ENCODE measurements at regions not wholly inside any gene's neighbourhood (a gene's known extent, or its start where the extent isn't known, plus 50 kb on each side); places are given as distances from the start of the nearest gene placed in this dataset.

DNA sequence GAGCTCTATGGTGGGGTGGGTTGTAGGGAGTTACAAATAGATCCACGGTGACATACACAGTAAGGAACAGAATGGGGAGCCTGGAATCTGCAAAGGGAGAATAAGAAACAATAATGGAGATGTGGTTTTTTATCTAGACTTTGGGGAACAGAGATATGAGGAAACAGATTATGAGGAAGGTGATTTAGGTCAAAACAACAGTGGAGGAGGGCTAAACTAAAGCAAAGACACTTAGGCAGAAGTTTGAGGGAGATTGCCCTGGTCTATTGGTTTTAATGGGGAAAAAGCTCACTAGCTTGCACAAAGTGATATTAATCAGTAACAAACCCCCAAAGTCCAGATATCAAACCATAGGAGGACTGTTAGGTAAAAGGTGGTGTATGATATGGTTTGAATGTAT is 144.5 kb upstream of the DYRK2 start:
- no peak for DNase-seq

DNA sequence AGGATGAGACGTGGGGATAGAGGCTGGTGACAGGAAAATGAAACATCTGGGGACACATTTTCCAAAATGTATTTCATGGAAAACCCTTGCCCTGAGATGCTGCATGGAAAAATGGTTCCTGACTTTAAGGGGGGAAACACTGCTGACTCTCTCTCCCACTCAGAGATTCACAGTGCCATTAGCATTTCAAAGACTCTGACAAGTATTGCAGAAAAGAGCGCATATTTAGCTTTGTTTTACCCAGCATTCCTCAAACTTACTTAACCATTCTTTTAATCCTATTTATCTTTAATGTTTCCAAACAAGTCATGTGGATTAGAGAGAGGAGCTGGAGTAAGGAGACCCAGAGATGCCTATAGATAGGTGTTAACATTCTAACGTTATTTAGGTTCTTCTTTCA is 141.8 kb upstream of the DYRK2 start:
- DNase-seq, result no peak

DNA sequence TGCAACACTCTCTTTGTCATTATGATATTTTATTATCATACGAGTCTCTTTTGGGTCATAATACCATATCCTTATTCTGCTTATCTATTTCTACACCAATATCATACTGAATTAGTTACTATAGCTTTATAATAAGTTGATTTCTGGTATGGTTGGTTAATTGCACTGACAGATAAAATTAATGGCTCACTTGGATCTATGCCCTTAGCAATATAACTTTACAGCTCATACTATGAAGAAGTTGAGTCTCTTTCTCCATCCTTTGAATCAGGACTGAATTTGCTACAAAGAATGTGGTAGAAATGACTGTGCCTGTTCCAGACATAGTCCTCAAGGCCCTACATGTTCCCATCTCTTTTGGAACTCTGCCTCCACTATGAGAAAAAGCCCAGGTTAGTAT is 139.7 kb upstream of the DYRK2 start:
- no peak for DNase-seq

DNA sequence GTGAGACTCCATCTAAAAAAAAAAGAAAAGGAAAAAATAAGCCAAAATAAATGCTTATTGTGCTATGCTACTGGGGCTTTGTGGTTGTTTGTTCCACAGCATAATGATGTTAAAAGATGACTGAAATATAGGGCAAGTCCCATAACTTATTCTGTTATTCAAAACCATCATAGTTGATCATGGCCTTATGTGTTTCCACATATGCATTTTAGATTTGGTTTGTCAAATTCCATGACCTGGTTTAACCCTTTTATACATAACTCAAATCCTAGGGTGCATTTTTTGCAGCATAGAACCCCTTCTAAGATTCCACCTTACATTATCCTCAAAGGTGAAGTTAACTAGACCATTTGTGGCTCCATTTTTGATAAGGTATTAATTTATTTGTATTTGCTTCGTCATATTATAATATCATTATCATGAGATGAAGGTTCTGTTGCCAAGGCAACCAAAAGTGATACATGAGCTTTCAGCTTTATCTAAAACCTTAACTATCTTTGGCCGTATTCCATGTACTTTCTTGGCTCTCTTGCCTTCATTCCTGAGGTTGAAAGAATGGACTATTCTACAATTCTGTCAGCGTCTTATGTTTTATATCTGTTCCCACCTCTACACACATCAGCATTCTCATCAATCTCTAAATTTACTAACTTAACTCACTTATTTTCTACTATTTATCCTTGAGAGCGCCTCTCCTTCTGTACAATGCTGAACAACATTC is 138.7 kb upstream of the DYRK2 start:
- DNase-seq, result peak; percentile 93

DNA sequence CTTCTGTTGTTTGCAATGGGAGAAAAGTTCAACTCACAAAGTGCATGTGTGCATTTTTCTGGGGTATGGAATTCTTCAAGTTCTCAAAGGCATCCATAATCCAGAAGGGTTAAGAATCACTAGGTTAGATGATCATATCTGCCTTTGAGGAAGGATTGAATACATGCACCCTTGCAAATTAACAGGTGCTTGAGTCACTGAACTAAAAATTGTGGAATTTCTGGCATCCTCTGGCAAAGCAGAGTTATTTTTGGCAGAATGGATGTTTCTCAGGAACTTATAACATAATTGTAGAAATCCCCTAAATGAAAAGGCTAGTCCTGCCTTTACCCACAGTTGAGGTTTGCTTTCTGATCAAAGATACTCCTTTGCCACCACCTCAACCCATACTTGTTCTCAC is 136.5 kb upstream of the DYRK2 start:
- DNase-seq, result peak; percentile 67

DNA sequence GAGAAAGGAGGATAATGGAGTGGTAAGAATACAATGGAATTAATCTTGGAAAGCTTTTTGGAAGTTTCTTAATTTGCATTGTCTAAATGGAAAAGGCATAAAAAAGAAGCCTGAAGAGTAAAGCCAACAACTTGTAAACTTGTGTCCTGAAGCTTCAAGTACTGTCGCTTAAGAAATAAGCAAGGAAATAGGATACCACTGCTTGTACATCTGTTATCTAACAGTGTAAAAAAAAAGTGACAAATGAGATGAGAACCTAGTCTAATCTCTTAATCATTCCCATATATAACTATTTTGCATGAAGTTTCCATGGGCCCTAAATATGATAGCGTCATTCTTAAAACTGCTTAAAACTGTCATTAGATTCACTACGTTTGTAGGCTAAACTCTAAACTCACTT is 134.0 kb upstream of the DYRK2 start:
- no peak for DNase-seq

DNA sequence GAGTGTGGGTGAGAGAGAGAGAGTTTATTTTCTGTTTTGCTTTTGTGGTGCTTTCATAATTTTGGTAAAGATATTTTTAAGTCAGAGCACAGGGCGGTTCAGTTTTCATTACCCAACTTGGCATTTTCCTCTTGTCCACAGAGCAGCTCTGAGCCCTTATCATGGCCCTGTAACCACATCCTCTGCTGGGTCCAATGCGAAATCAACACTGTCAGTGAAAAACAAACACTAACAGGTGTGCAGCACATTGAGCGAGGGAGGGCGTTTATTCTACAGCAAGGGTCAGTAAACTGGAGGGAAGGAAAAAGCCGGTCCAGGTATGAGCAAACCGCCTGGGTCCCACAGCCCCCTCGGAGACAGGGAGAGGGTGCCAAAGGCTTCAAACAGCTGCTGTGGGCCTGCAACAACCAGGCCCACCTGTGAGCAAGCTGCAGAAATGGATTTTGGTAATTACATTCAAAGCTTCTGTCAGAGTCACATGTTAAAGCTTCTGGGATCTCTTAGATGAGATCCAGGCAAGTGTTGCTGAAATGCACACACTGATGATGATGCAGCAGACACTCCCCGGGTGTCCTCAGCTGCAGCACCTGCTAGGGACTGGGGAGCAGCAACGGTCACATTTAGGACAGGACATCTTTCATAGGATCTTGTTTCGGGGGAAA is 132.7 kb upstream of the DYRK2 start:
- DNase-seq, result no peak

DNA sequence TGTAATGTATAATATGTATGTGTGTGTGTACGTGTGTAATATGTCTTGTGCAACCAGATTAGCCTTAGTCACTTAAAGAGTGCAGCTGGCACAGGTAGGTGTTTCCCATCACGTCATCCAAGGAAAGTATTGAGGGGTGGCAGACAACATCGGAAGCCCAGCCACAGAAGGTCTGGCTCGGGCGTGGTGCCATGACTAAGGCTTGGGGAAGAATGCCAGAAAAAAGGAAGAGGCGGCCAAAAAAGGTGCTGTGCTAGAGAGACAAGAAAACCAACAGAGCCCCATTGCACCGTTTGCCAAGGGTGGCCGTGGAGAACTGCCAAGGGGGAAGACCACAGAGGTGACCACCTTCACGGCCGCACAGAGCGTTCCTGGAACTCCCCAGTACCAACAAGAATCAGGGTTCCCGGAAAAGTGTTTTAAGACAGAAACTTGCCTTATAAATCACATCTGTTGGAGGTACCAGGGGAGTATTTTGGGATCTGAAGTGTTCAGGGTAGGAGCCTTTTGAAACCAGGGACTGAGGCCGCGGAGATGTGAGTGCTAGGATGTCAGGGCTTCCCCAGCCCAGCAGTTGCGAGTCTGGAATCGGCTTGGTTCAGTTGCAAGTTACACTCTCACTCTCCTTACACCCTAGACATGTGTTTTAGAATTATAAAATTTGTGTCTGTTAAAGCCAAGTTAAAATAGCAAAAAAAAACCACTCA is 131.2 kb upstream of the DYRK2 start:
- DNase-seq, result peak; percentile 86

DNA sequence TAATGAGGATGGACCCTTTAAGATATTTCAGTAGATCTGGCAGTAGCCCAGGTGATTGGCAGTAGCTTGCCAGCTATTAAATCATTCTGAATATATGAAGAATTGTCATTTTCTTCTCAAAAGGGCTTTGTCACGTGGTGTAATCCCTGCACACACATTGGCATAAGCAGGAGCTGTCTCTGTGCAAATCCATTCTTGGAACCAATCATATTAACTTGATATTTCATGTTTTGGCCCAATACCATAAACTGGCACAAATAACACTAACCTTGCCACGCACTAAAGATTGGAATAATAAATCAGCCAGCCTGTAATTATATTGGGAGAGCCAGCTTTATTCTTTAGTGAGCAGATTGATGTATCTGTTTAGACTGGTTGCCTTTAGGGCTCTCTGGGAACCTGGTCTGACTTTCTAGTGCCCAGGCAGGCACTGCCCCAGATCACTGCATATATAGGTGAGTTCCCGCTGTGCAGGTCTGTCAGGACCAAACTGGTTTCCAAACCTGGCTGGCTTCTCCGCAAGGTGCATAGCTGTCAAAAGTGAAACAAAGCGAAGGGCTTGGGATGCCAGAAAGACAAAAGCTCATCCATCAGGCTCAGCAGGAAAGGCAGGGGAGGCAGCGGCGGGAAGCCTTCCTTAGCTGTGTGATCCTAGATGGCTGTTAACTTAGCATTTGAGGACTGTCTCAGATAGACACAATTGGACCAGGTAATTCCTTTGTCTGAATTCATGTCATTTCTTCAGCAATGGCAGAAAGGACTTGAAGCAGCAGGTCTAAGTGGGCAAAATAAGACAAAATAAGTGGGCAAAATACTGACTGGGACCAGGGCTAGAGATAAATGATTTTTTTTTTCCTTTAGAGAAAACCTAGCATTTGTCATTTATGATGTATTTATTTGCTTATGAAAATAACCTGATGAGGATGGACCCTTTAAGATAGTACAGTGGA is 128.8 kb upstream of the DYRK2 start:
- DNase-seq, result no peak

DNA sequence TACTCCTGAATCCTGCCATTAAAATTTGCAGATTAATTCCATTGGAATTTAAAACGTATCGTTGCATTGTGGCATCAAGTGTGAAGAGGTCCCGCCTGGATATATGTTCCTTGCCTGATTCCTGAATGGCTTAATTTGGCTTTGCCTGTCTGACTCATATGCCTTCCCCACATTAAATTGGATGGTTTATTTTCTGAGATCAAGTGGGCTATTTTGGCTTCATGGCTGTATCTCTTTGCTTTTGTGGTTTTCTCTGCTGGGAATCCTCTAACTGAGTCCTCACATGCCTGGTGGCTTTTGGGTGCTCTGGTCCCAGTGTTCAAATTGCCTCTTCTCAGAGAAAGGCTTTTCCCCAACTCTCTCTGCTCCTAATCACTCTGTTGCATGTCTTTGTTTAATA is 127.9 kb upstream of the DYRK2 start:
- DNase-seq, result no peak

DNA sequence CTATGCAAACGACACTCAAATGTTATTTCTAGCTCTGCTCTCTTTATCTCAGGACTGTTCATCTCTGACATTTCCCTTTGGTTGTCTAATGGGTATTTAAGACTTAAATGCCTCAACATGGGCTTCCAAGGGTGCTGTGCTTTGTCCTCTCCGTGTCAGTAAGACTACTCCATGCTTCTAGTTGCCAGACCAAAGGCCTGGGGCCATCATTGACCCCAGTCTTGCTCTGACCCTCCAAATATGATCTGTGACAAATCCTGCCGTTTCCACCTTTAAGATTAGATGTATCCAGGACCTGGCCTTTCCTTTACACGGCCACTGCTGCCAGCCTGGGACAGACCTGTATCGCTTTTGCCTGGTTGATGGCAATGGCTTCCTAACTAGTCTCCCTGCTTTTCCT is 126.3 kb upstream of the DYRK2 start:
- DNase-seq, result no peak

DNA sequence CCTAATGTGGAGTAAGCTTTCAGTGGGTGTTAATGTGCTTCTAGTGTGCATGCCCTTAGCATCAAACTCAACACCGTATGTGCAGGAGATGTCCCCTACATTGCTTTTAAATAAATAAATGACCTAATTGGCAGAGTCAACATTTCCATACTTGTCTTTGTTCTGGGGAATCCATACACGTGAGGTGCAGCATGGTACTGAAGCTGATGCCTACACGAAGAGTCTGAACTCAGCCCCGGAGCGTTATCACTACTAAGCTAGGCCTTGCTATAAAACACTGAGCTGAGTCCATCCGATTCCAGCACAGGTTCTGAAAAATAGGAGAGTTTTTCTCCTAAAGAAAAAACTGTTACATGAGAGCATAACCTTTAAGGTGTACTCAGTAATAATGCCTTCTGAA is 125.0 kb upstream of the DYRK2 start:
- DNase-seq, result no peak

DNA sequence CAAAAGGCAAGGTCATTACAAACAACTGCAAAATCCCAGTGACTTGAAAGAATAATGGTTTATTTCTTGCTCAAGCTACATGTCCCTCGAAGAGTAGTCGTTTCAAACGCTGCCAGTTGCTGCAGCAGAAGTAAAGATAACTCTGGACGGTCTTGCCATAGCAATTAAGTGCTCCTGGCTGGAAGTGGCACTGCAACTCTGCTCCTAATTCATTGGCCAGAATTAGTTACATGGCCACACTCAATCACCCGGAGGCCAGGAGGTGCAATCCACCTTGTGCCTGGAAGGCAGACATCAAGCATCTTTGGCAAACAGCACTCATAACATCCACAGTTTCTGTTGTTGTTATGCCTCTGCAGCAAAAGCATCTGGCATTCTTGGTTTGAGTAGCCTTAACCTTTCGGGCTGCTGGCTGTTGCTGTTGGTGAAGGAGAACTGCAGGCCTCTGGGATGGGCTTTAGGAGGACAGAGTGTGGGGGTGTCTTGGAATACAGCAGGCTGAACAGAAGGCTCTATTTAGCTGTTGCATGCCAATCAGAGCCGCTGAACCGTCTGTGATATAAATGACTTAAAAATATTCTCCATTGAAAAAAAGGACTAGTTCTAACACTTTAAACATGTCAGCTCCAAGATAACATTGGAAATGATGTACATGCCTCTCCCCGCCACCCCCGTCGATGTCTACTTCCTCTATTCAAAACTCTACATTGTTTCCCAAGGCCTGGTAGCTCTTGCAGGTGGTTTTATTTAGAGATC is 123.5 kb upstream of the DYRK2 start:
- no peak for DNase-seq

DNA sequence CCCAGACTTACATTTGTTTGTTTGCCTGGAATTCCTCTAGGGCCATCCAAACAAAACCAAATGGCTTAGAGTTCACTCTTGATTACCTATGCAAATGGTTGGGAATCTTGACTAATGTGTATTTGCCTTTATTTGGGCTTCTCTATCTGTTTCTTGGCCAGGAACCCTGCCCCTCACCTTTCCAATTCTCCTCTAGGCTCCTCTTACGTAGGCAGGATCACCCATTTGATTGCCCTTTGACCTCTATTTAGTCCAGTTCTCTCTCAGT is 123.0 kb upstream of the DYRK2 start:
- no peak for DNase-seq

DNA sequence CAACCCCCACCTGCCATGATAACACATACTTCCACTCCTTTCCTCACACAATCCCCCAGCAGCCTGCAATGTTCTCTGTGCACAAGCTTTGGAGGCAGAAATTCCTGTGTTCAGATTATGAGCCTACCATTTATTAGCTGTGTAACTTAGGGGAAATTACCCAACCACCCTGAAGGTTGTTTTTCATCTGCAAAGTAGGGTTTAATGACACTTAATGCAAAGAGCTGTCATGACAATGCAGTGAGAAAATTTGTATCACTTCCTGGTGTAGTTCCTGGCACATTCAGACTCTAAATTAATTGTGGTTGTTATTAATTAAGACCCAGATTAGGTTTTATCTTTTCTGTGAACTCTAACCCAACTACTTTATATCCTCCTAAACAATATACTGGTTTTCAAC is 122.4 kb upstream of the DYRK2 start:
- no peak for DNase-seq

DNA sequence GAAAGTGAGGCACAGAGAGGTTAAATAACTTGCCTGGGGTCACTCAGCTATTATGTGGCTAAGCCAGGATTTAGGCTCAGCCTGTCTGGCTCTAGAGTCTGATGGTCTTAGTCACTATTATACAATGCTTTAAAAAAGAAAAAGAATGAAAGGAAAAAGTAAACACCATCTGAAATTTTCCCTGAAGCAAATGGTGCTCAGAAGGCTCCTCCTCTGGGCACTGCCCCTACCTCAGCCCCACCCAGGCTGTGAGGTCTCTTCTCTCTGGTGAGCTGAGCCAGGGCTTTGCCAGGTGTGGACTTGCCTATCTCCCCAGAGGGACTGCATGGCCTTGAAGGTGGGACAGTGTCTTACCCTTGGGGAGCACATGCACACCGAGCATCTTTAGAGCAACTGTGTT is 117.5 kb upstream of the DYRK2 start:
- DNase-seq, result no peak

DNA sequence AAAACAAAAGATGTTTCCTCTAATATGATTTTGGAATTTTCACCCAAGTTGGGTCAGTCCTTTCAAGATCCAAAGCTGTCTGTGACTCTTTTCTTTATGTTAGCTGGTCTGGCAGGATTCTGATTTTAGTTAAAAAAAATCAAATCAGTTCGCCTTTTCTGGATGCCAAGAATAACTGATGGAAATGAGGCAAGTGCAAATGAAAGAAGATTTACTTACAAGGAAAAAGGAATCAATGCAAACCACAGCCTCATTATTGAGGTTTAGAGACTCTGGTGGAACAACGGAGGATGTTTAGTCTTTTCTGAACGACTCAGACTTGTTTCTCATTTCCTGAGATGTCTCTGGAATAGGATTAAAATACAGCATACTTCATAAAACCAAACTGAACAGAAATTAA is 117.0 kb upstream of the DYRK2 start:
- no peak for DNase-seq

DNA sequence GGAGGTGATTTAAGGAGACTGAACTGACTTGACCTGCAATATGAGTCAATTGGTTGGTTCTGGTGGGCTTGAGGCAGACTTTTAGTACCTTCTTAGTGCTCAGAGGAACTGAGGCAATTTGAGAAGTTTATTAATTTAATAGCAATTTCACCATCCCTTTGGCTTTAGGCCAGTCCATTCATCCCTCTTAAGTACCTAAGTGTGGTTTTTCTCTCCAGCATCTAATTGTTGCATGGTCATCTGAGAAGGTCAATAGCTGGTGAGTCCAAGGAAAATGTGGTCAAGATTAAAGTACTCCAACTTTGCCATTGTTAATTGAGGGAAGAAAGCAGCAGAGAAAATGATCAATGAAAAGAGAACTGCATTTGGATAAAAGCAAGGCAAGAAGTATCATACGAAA is 115.4 kb upstream of the DYRK2 start:
- no peak for DNase-seq

DNA sequence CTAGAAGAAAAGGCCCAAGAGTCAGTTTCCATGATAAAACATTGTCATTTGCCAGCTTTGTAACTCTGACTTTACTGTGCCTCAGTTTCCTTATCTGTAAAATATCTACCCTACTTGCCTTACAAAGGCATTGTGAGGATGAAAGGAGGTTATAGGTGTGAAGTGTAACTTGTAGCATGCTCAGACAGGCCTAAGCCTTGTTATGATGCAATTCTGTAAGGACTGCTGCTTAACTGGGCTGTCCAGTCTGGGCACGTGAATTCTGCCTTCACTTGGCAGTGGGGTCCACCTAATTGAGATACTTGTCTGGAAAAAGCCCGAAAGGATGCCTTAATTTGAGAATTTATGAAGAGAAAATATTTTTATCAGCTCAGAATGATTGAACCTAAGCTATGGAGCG is 114.5 kb upstream of the DYRK2 start:
- no peak for DNase-seq

DNA sequence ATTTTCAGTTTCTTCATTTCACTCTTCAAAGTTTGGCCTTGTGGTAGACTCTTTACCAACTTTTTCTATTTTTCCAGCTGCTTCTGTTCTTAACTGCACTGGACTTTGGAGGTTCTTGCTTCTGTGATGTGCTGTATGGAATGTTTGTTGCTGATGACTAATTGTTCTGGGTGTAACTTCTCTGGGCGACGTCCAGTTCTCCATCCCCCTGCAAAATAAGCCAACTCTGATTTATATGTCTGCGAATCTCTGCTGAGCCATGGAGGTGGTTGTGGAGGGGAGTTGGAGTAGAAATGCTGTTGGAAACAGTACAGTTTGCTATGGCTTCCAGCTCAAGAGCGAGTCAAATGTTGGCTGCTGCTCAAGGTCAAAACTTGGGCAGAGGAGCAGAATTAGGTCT is 113.9 kb upstream of the DYRK2 start:
- DNase-seq, result peak; percentile 86

DNA sequence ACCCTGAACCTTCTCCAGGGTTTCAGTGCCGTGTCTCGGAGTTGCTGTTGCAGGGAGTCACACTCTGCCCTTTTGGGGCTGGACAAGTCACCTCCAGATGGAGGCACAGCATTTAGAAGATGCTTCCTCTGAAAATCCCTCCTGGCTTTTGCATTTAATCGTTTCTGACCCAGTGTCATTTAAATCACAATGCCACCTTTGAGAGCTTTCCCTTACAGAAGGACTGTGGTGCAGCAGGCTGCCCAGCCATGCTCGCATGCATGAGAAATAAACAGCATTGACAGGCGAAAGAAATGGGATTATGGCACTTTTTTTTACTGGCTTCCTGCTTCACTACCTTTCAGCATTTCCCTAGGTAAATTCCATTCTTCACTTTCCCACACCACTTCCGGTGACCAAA is 113.4 kb upstream of the DYRK2 start:
- no peak for DNase-seq

DNA sequence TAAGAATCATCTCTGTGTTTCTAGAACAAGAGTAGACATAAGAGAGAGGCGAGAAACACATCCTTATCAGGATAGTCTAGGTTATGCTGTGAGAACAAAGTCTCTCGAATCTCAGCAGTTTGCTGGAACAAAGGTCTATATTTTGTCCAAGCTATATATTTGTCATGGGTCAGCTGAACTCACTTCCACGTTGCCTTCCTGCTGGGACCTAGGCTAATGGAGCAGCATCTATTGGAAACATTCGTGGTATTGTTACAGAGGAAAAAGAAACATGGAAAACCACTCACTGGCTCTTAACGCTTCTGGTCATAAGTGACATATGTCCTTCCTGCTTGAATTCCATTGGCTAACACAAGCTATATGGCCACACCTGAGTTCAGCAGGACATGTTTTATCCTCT is 112.6 kb upstream of the DYRK2 start:
- no peak for DNase-seq

DNA sequence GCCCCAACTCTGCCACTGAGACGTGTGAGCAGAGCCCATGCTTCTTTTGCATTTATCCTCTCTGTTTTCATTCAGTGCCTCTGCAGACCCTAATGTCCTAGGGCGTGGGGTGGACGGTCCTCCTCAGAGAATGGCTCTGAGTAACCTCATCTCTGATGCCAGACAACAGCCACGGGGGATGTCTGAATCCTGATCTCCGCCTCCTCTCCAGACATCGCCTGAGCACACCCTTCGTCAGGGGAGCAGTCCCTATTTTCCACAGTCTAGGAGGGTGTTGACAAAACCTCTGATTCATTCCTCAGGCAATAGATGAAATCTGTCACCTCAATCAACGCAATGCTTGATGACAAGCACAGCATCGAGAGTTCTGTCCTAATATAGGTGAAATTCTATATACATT is 109.2 kb upstream of the DYRK2 start:
- no peak for DNase-seq

All from NCI-H226 (cell line).